Activated naive CD4-positive, alpha-beta T cell treated with anti-CD3 and anti-CD28 coated beads, Interleukin-2, amount 50 U/mL, for 16 hours (primary cell): ENCODE measurements at regions not wholly inside any gene's neighbourhood (a gene's known extent, or its start where the extent isn't known, plus 50 kb on each side); places are given as distances from the start of the nearest gene placed in this dataset.

ENCODE experiments used
- DNase-seq: peaks from one replicate; pipeline ENCODE4 v3.0.0-alpha.2; 2020

- DNase-seq: no peak
Observed at GRCh38 chr10:29183301-29183945, 105.4 kb upstream of the LYZL1 start.

- no peak for DNase-seq
Observed at GRCh38 chr10:29184205-29185000, 104.5 kb upstream of the LYZL1 start.

- DNase-seq: no peak
Observed at GRCh38 chr10:29185050-29185449, 103.8 kb upstream of the LYZL1 start.

- no peak for DNase-seq
Observed at GRCh38 chr10:29186221-29186620, 102.6 kb upstream of the LYZL1 start.

- no peak for DNase-seq
Observed at GRCh38 chr10:29189256-29189655, 99.6 kb upstream of the LYZL1 start.

GRCh38 chr10:29191674-29192073, 97.2 kb upstream of the LYZL1 start:
- no peak for DNase-seq

GRCh38 chr10:29199339-29199738, 89.5 kb upstream of the LYZL1 start:
- DNase-seq: no peak

- no peak for DNase-seq
Observed at GRCh38 chr10:29199941-29200679, 88.8 kb upstream of the LYZL1 start.

- no peak for DNase-seq
Observed at GRCh38 chr10:29202386-29202940, 86.4 kb upstream of the LYZL1 start.

GRCh38 chr10:29203432-29203831, 85.4 kb upstream of the LYZL1 start:
- no peak for DNase-seq

GRCh38 chr10:29204070-29204800, 84.6 kb upstream of the LYZL1 start:
- no peak for DNase-seq

GRCh38 chr10:29205787-29206186, 83.1 kb upstream of the LYZL1 start:
- no peak for DNase-seq

GRCh38 chr10:29208845-29209244, 80.0 kb upstream of the LYZL1 start:
- no peak for DNase-seq

- no peak for DNase-seq
Observed at GRCh38 chr10:29209830-29210229, 79.0 kb upstream of the LYZL1 start.

GRCh38 chr10:29210266-29210868, 78.5 kb upstream of the LYZL1 start:
- DNase-seq: no peak

GRCh38 chr10:29212597-29212996, 76.3 kb upstream of the LYZL1 start:
- DNase-seq: no peak

GRCh38 chr10:29214551-29214950, 74.3 kb upstream of the LYZL1 start:
- DNase-seq: no peak

- DNase-seq: no peak
Observed at GRCh38 chr10:29217292-29217738, 71.6 kb upstream of the LYZL1 start.

- no peak for DNase-seq
Observed at GRCh38 chr10:29223326-29223725, 65.5 kb upstream of the LYZL1 start.

- no peak for DNase-seq
Observed at GRCh38 chr10:29224631-29225030, 64.2 kb upstream of the LYZL1 start.

- no peak for DNase-seq
Observed at GRCh38 chr10:29227201-29227600, 61.7 kb upstream of the LYZL1 start.

- DNase-seq: no peak
Observed at GRCh38 chr10:29228562-29228961, 60.3 kb upstream of the LYZL1 start.
